OCI-LY3 (cell line): ENCODE measurements at regions not wholly inside any gene's neighbourhood (a gene's known extent, or its start where the extent isn't known, plus 50 kb on each side); places are given as distances from the start of the nearest gene placed in this dataset.

Source experiments
- H2AFZ ChIP-seq: fragments of 200-600, 300-600 bp; shearing (Covaris generic); 2 replicates; pipeline ENCODE4 v1.6.0; 2014; ENCODE audit warnings: antibody characterized with exemption, low read depth, low read length
- H3K27ac ChIP-seq: fragments of 200-600, 300-600 bp; sonication (generic); 2 replicates; pipeline ENCODE4 v1.5.1; 2014; ENCODE audit warnings: mild to moderate bottlenecking, low read length, moderate library complexity, mixed read lengths
- H3K27me3 ChIP-seq: fragments of 200-600, 300-600 bp; sonication (generic); 2 replicates; pipeline ENCODE4 v1.6.1; 2014; ENCODE audit warnings: low read depth, low read length, mixed read lengths
- H3K36me3 ChIP-seq: fragments of 200-600, 300-600 bp; sonication (generic); replicated peaks from 2 replicates; pipeline ENCODE3; 2014; ENCODE audit warnings: low read depth, low read length, mixed read lengths
- H3K4me1 ChIP-seq: fragments of 300-600, 200-600 bp; sonication (generic); 2 replicates; pipeline ENCODE4 v1.6.1; 2014; ENCODE audit warnings: low read length, mixed read lengths
- H3K4me2 ChIP-seq: fragments of 200-600, 300-600 bp; sonication (generic); 2 replicates; pipeline ENCODE4 v1.6.1; 2014; ENCODE audit warnings: low read length, mixed read lengths
- H3K4me3 ChIP-seq: fragments of 300-600, 200-600 bp; sonication (generic); 2 replicates; pipeline ENCODE4 v1.5.1; 2014; ENCODE audit warnings: antibody characterized with exemption, mild to moderate bottlenecking, low read length, moderate library complexity
- H3K79me2 ChIP-seq: fragments of 300-600, 200-600 bp; shearing (Covaris generic); 2 replicates; pipeline ENCODE4 v1.6.1; 2014; ENCODE audit warnings: mild to moderate bottlenecking, low read length, mixed read lengths
- H3K9ac ChIP-seq: fragments of 300-600, 200-600 bp; shearing (Covaris generic); 2 replicates; pipeline ENCODE4 v1.6.0; 2014; ENCODE audit warnings: mild to moderate bottlenecking, low read length, moderate library complexity
- H3K9me3 ChIP-seq: fragments of 200-600, 300-600 bp; shearing (Covaris generic); 2 replicates; pipeline ENCODE4 v1.6.1; 2014; ENCODE audit warnings: low read length, mixed read lengths; ENCODE audit not compliant: insufficient read depth
- H4K20me1 ChIP-seq: fragments of 200-600, 300-600 bp; sonication (generic); 2 replicates; pipeline ENCODE4 v1.6.1; 2016; ENCODE audit warnings: low read length, mixed read lengths; ENCODE audit not compliant: insufficient read depth
- CTCF ChIP-seq: fragments of 200-600, 300-600 bp; sonication (generic); IDR thresholded peaks from 2 replicates; pipeline ENCODE4 v1.5.1; 2014; ENCODE audit warnings: antibody characterized with exemption, low read length, low read depth
- EZH2phosphoT487 ChIP-seq: fragments of 200-600 bp; shearing (Covaris generic); IDR thresholded peaks from 2 replicates; pipeline ENCODE4 v1.6.1; 2018; ENCODE audit warnings: antibody characterized with exemption, mixed run types, low read depth

DNA sequence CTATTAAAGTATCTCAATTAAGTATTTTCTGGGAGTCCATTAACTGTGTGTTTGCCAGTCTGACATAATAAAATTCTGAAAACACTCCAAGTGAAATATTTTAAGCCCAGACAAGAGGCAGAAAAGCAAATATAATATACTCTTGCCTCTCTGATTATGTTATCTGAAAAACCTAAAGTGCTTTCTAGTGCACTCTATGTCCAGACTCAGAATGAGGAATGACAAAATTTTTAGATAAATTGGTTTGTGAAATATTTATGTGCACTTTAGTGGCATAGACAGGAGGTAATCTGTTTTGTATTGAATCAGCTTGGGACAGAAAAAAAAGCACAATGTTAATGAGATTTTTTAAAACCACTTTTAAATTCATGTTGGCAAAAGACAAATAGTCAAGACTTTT lies 508.2 kb upstream of the SUCLG2 start:
- H3K27ac ChIP-seq = no peak overlapping the region

DNA sequence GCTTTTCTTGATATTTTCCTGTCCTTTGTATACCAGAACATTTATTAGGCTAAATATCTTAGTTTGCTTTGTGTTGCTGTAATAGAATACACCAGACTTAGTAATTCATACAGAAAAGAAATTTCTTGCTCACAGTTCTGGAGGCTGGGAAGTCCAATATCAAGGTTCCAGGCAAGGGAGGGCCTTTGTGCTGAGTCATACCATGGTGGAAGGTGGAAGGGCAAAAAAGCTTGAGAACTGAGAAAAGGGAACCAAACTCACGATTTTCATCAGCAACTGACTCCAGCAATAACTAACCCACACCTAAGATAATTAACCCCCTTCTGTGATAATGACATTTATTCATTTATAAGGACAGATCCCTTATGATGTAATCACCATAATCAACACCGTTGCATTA lies 496.9 kb upstream of the SUCLG2 start:
- no peak overlapping the region for H2AFZ ChIP-seq
- no peak overlapping the region for H3K4me3 ChIP-seq
- no peak overlapping the region for H3K4me2 ChIP-seq
- H3K9me3 ChIP-seq = no peaks in the 10 kb centered on the region
- H3K36me3 ChIP-seq = no peaks in the 10 kb centered on the region
- no peaks in the 10 kb centered on the region for H3K4me1 ChIP-seq
- no peak overlapping the region for H3K27ac ChIP-seq
- no peak for TF ChIP-seq EZH2phosphoT487
- no peak for TF ChIP-seq CTCF
- no peak overlapping the region for H3K9ac ChIP-seq
- no peaks in the 10 kb centered on the region; the same call in 1 of the 2 replicates for H3K27me3 ChIP-seq
- H3K79me2 ChIP-seq = no peaks in the 10 kb centered on the region
- H4K20me1 ChIP-seq = no peaks in the 10 kb centered on the region

More for the DNA sequence above, 508.2 kb upstream of the SUCLG2 start:
- H3K36me3 ChIP-seq = no peaks in the 10 kb centered on the region
- H3K27me3 ChIP-seq = no peaks in the 10 kb centered on the region
- no peak overlapping the region for H3K9ac ChIP-seq
- TF ChIP-seq EZH2phosphoT487 (no peak), CTCF (no peak)
- H2AFZ ChIP-seq = no peak overlapping the region
- no peak overlapping the region for H3K4me2 ChIP-seq
- H4K20me1 ChIP-seq = no peaks in the 10 kb centered on the region
- no peaks in the 10 kb centered on the region for H3K4me1 ChIP-seq
- H3K79me2 ChIP-seq = no peaks in the 10 kb centered on the region
- no peaks in the 10 kb centered on the region for H3K9me3 ChIP-seq
- no peak overlapping the region for H3K4me3 ChIP-seq

DNA sequence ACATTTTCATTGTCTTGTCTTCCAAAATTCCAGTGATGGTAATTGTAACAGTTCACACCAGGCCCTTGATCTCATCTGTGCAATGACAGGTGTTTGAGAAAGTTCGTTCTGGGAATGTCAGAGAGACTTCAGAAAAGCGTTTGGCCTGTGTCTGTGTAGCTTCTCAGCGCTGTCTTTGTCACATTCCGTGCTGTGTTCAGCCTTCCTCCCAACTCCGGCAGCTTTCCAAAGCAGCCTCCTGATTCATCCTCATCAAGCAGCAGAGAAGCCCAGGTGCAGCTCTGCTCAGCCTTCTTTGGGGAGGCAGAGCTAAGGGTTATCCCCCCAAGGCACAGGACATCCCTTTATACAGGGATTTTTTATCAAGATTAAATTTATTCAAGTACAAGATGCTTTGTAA lies 494.0 kb upstream of the SUCLG2 start:
- Histone ChIP-seq H3K27me3 (no peaks in the 10 kb centered on the region; the same call in 1 of the 2 replicates), H3K4me1 (no peaks in the 10 kb centered on the region), H2AFZ (no peak overlapping the region), H3K79me2 (no peaks in the 10 kb centered on the region), H3K4me3 (no peak overlapping the region), H3K9ac (no peak overlapping the region), H3K4me2 (no peak overlapping the region), H3K9me3 (no peaks in the 10 kb centered on the region), H3K36me3 (no peaks in the 10 kb centered on the region), H3K27ac (no peak overlapping the region), H4K20me1 (no peaks in the 10 kb centered on the region)
- TF ChIP-seq CTCF (no peak), EZH2phosphoT487 (no peak)

DNA sequence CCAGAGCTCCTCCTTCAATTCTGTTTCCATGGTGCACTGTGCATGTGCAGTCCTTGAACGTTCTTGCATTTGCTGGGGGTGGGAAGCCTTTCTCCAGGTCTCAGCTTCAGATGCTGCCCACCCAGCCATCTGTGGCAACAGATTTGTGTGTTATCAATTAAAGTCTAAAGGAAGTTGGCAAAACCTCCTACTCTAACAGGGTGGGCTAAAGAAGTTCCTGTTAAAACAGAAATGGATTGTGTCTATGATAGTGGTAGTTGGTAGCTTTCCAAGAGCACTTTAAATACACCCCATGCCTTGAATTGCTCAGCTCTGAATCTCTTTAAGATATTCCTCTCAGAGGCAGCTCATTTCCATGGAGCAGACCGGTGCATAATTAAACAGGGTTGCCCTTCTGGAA lies 488.0 kb upstream of the SUCLG2 start:
- Histone ChIP-seq H4K20me1 (no peaks in the 10 kb centered on the region), H3K9me3 (no peaks in the 10 kb centered on the region), H3K4me1 (no peaks in the 10 kb centered on the region), H2AFZ (no peak overlapping the region), H3K4me3 (no peak overlapping the region), H3K27me3 (no peaks in the 10 kb centered on the region), H3K79me2 (no peaks in the 10 kb centered on the region), H3K4me2 (no peak overlapping the region), H3K27ac (no peak overlapping the region), H3K9ac (no peak overlapping the region), H3K36me3 (no peaks in the 10 kb centered on the region)
- TF ChIP-seq EZH2phosphoT487 = no peak
- TF ChIP-seq CTCF = no peak
